MCF 10A (cell line): ENCODE measurements at regions not wholly inside any gene's neighbourhood (a gene's known extent, or its start where the extent isn't known, plus 50 kb on each side); places are given as distances from the start of the nearest gene placed in this dataset.
A peak's percentile ranks its signal among the peaks of the same experiment; 100 is the strongest.

ENCODE experiments used
- BruUV-seq: library from RNA; stranded (reverse); fragments of 400-500 nt; replicated peaks from 2 replicates; lab custom pipeline; 2021; lab: Mats Ljungman, UMichigan
- CTCF ChIA-PET: fragments of 300-600 bp; sonication (Branson Sonifier 250); formaldehyde crosslinking; extraction: SDS; loops from one replicate; lab custom pipeline; 2021; ENCODE audit warnings: antibody characterized with exemption, inconsistent platforms; lab: Yijun Ruan, JAX
- POLR2A ChIA-PET: fragments of 300-600, 350-650 bp; sonication (Branson Sonifier 250); formaldehyde crosslinking; extraction: SDS; loops from one replicate; lab custom pipeline; 2020; ENCODE audit warnings: antibody characterized with exemption, inconsistent platforms; lab: Yijun Ruan, JAX
- DNase-seq: peaks from one replicate; pipeline ENCODE4 v3.0.0-alpha.2; 2018; ENCODE audit not compliant: unreplicated experiment
- H3K27ac Mint-ChIP-seq: one replicate; pipeline ENCODE4 v1.8.0; 2022; ENCODE audit warnings: mild to moderate bottlenecking, low read depth, mixed read lengths; ENCODE audit not compliant: unreplicated experiment
- H3K27me3 Mint-ChIP-seq: one replicate; pipeline ENCODE4 v1.8.0; 2022; ENCODE audit warnings: mixed read lengths; ENCODE audit not compliant: insufficient read depth, unreplicated experiment
- H3K36me3 Mint-ChIP-seq: one replicate; pipeline ENCODE4 v1.8.0; 2022; ENCODE audit warnings: mild to moderate bottlenecking, moderate library complexity, mixed read lengths; ENCODE audit not compliant: insufficient read depth, unreplicated experiment
- H3K4me1 Mint-ChIP-seq: one replicate; pipeline ENCODE4 v1.8.0; 2022; ENCODE audit warnings: mixed read lengths; ENCODE audit not compliant: insufficient read depth, unreplicated experiment
- H3K4me3 Mint-ChIP-seq: one replicate; pipeline ENCODE4 v1.8.0; 2022; ENCODE audit warnings: mild to moderate bottlenecking, moderate library complexity, mixed read lengths; ENCODE audit not compliant: unreplicated experiment
- H3K9me3 Mint-ChIP-seq: one replicate; pipeline ENCODE4 v1.8.0; 2022; ENCODE audit warnings: mixed read lengths; ENCODE audit not compliant: unreplicated experiment
- CTCF ChIP-seq: fragments of 200-600 bp; IDR thresholded peaks from one replicate; pipeline ENCODE4 v1.8.0; 2022; ENCODE audit warnings: antibody characterized with exemption, mild to moderate bottlenecking; ENCODE audit not compliant: unreplicated experiment
- intact Hi-C: fragments of 100-400 bp; cut with micrococcal nuclease; formaldehyde crosslinking; loops from 2 replicates; pipeline ENCODE4 v1.14.1; 2022

GRCh38 chr7:80584778-80585177 is 53.7 kb upstream of the CD36 start:
- H3K36me3 Mint-ChIP-seq: no peaks in the 10 kb centered on the region
- intact Hi-C loops: no loop called here
- CTCF ChIA-PET: interaction anchor here (0.5 to 1.1 kb wide), 2 partner anchors 99 to 176 kb away, joined by 3 to 4 read pairs; no protein-coding TSS in a partner anchor

GRCh38 chr7:80587538-80587937 is 50.9 kb upstream of the CD36 start:
- H3K4me1 Mint-ChIP-seq: peaks cover 17% of the 10 kb centered on the region
- CTCF ChIA-PET: interaction anchor here (0.8 to 1.4 kb wide), 2 partner anchors 45 to 158 kb away, joined by 3 read pairs; no protein-coding TSS in a partner anchor
- H3K27me3 Mint-ChIP-seq: no peaks in the 10 kb centered on the region
- TF ChIP-seq CTCF: no peak
- no peaks in the 10 kb centered on the region for H3K9me3 Mint-ChIP-seq
- H3K27ac Mint-ChIP-seq: no peak overlapping the region
- intact Hi-C loops: no loop called here
- BruUV-seq: no TSS peak
- no peaks in the 10 kb centered on the region for H3K36me3 Mint-ChIP-seq
- DNase-seq: no peak
- H3K4me3 Mint-ChIP-seq: no peak overlapping the region
- POLR2A ChIA-PET: no interaction called here

More at GRCh38 chr7:80584778-80585177, 53.7 kb upstream of the CD36 start:
- H3K4me1 Mint-ChIP-seq: peaks cover 22% of the 10 kb centered on the region
- TF ChIP-seq CTCF: no peak
- H3K27ac Mint-ChIP-seq: peak overlapping the region; percentile 10
- POLR2A ChIA-PET: interaction anchor here (0.9 to 1.0 kb wide), 2 partner anchors 46 to 101 kb away, joined by 3 read pairs; no protein-coding TSS in a partner anchor
- no peaks in the 10 kb centered on the region for H3K9me3 Mint-ChIP-seq
- no TSS peak for BruUV-seq
- H3K27me3 Mint-ChIP-seq: no peaks in the 10 kb centered on the region
- no peak overlapping the region for H3K4me3 Mint-ChIP-seq
- DNase-seq: peak; percentile 83

- H3K9me3 Mint-ChIP-seq: no peaks in the 10 kb centered on the region
- BruUV-seq: no TSS peak
- no peak for DNase-seq
- H3K36me3 Mint-ChIP-seq: no peaks in the 10 kb centered on the region
- no peak overlapping the region for H3K4me3 Mint-ChIP-seq
- no peak overlapping the region for H3K27ac Mint-ChIP-seq
- no peak for TF ChIP-seq CTCF
- H3K27me3 Mint-ChIP-seq: no peaks in the 10 kb centered on the region
- POLR2A ChIA-PET: no interaction called here
- CTCF ChIA-PET: no interaction called here
- H3K4me1 Mint-ChIP-seq: peaks cover 15% of the 10 kb centered on the region
- intact Hi-C loops: no loop called here
Observed at GRCh38 chr7:80588591-80588990, 49.9 kb upstream of the CD36 start.
